ENCODE measurements at regions not wholly inside any gene's neighbourhood (a gene's known extent, or its start where the extent isn't known, plus 50 kb on each side); places are given as distances from the start of the nearest gene placed in this dataset.

- TF ChIP-seq CTCF (IDR thresholded peaks at IDR 0.05) (no peak), EP300 (IDR thresholded peaks at IDR 0.05) (no peak), POLR2AphosphoS5 (IDR thresholded peaks at IDR 0.05) (no peak)
Observed at GRCh38 chr1:60983701-60984061, 98.7 kb upstream of the NFIA start.

Measured in suprapubic skin (tissue), 4 donors.